Neuronal stem cell (in vitro differentiated cells): ENCODE measurements at regions not wholly inside any gene's neighbourhood (a gene's known extent, or its start where the extent isn't known, plus 50 kb on each side); places are given as distances from the start of the nearest gene placed in this dataset.

ENCODE experiments used
- DNase-seq: peaks from one replicate; pipeline ENCODE4 v3.0.0-alpha.2; 2013; ENCODE audit warnings: low spot score
- H2AFZ ChIP-seq: one replicate; pipeline ENCODE4 v1.6.1; 2013; ENCODE audit warnings: mild to moderate bottlenecking, low read length, inconsistent platforms
- H2AK5ac ChIP-seq: 2 replicates; pipeline ENCODE4 v1.6.1; 2013; ENCODE audit warnings: low read depth, mild to moderate bottlenecking, inconsistent platforms, low read length, moderate library complexity, mixed read lengths
- H2BK120ac ChIP-seq: 2 replicates; pipeline ENCODE4 v1.6.1; 2013; ENCODE audit warnings: low read depth, mild to moderate bottlenecking, inconsistent platforms, low read length, moderate library complexity, mixed read lengths
- H2BK12ac ChIP-seq: one replicate; pipeline ENCODE4 v1.6.1; 2013; ENCODE audit warnings: low read length, inconsistent platforms
- H2BK15ac ChIP-seq: 2 replicates; pipeline ENCODE4 v1.6.1; 2013; ENCODE audit warnings: mild to moderate bottlenecking, low read length, inconsistent platforms, mixed read lengths
- H2BK5ac ChIP-seq: one replicate; pipeline ENCODE4 v1.6.1; 2013; ENCODE audit warnings: inconsistent platforms, mild to moderate bottlenecking, low read length, moderate library complexity
- H3K14ac ChIP-seq: one replicate; pipeline ENCODE4 v1.6.1; 2013; ENCODE audit warnings: low read length, inconsistent platforms
- H3K18ac ChIP-seq: 2 replicates; pipeline ENCODE4 v1.6.1; 2013; ENCODE audit warnings: low read length, inconsistent platforms
- H3K23ac ChIP-seq: 2 replicates; pipeline ENCODE4 v1.6.1; 2013; ENCODE audit warnings: low read depth, mild to moderate bottlenecking, mixed read lengths, low read length, inconsistent platforms; ENCODE audit not compliant: poor library complexity
- H3K27ac ChIP-seq: replicated peaks from 3 replicates; pipeline ENCODE4 v1.5.1; 2013; ENCODE audit warnings: low read length, inconsistent platforms
- H3K27me3 ChIP-seq, 3 experiments: 2 replicates each; pipeline ENCODE4 v1.6.1; 2013; ENCODE audit warnings: low read length in 3 of 3, mild to moderate bottlenecking in 2 of 3, inconsistent platforms in 1 of 3, low read depth in 1 of 3, mixed read lengths in 1 of 3, moderate library complexity in 1 of 3; ENCODE audit not compliant: control insufficient read depth in 3 of 3, insufficient read depth in 3 of 3
- H3K36me3 ChIP-seq, 2 donors: replicated peaks in 1 of 2; 2 replicates each; pipeline ENCODE4 v1.6.1; 2013; ENCODE audit warnings: low read length in 2 of 2; ENCODE audit not compliant: control insufficient read depth in 2 of 2, insufficient read depth in 2 of 2
- H3K4ac ChIP-seq: 2 replicates; pipeline ENCODE4 v1.6.1; 2013; ENCODE audit warnings: inconsistent platforms, mild to moderate bottlenecking, low read length, moderate library complexity
- H3K4me1 ChIP-seq, 2 donors: 1 replicate in 1 of 2; 2 replicates in 1 of 2; pipeline ENCODE4 v1.6.1; 2013; ENCODE audit warnings: low read length in 2 of 2, low read depth in 1 of 2; ENCODE audit not compliant: control insufficient read depth in 2 of 2, insufficient read depth in 1 of 2
- H3K4me2 ChIP-seq: one replicate; pipeline ENCODE4 v1.6.1; 2013; ENCODE audit warnings: mild to moderate bottlenecking, low read length, inconsistent platforms; ENCODE audit not compliant: insufficient read depth, poor library complexity, severe bottlenecking
- H3K4me3 ChIP-seq, 2 donors: 2 replicates each; pipeline ENCODE4 v1.5.1; 2013; ENCODE audit warnings: low read length in 2 of 2, mild to moderate bottlenecking in 2 of 2, inconsistent platforms in 1 of 2, moderate library complexity in 1 of 2
- H3K79me1 ChIP-seq: one replicate; pipeline ENCODE4 v1.6.1; 2013; ENCODE audit warnings: low read depth, mild to moderate bottlenecking, inconsistent platforms, low read length, moderate library complexity
- H3K9ac ChIP-seq: one replicate; pipeline ENCODE4 v1.6.1; 2013; ENCODE audit warnings: mild to moderate bottlenecking, low read depth, low read length, inconsistent platforms; ENCODE audit not compliant: poor library complexity
- H3K9me3 ChIP-seq, 2 donors: replicated peaks in 1 of 2; 2 replicates each; pipeline versions ENCODE3 to v1.6.1; 2013; ENCODE audit warnings: low read length in 2 of 2, mild to moderate bottlenecking in 2 of 2, inconsistent platforms in 1 of 2, low read depth in 1 of 2, mixed read lengths in 1 of 2, moderate library complexity in 1 of 2; ENCODE audit not compliant: control insufficient read depth in 2 of 2, insufficient read depth in 1 of 2
- H4K8ac ChIP-seq: one replicate; pipeline ENCODE4 v1.6.1; 2013; ENCODE audit warnings: low read depth, mild to moderate bottlenecking, inconsistent platforms, low read length, moderate library complexity
- H4K91ac ChIP-seq: one replicate; pipeline ENCODE4 v1.6.1; 2013; ENCODE audit warnings: low read length, low read depth, mild to moderate bottlenecking, inconsistent platforms; ENCODE audit not compliant: poor library complexity
- WGBS, 2 donors: extraction: QIAGEN DNeasy Blood & Tissue Kit; methylation state at CpG; one replicate each; pipeline ENCODE4 v1.1.7; 2013; ENCODE audit warnings: missing lambda C conversion rate in 2 of 2, mixed read lengths in 1 of 2; ENCODE audit not compliant: insufficient read length in 2 of 2, insufficient replicate concordance in 1 of 2; ENCODE audit errors: extremely low coverage in 2 of 2; 5-methylcytosine and 5-hydroxymethylcytosine counted together

GRCh38 chr7:145331522-145331921 lies 495.7 kb upstream of the TPK1 start:
- H2BK5ac ChIP-seq, result no peak overlapping the region
- H3K9ac ChIP-seq, result no peak overlapping the region
- no peaks in the 10 kb centered on the region for H3K4me1 ChIP-seq
- H3K4ac ChIP-seq, result no peak overlapping the region
- no peak overlapping the region for H3K23ac ChIP-seq
- H3K18ac ChIP-seq, result no peak overlapping the region
- no peak overlapping the region for H4K8ac ChIP-seq
- no peaks in the 10 kb centered on the region for H3K79me1 ChIP-seq
- no peak overlapping the region for H2BK15ac ChIP-seq
- no CpG with 5 or more reads among the region's 7 CpGs for WGBS, 2 donors
- DNase-seq, result no peak
- no peak overlapping the region for H3K4me3 ChIP-seq
- H3K9me3 ChIP-seq, result no peaks in the 10 kb centered on the region
- H3K36me3 ChIP-seq, result no peaks in the 10 kb centered on the region
- H3K27ac ChIP-seq, result no peak overlapping the region
- no peak overlapping the region for H2BK120ac ChIP-seq
- H2BK12ac ChIP-seq, result no peak overlapping the region
- no peak overlapping the region for H4K91ac ChIP-seq
- H3K27me3 ChIP-seq, result no peaks in the 10 kb centered on the region
- no peak overlapping the region for H2AK5ac ChIP-seq
- no peak overlapping the region for H3K4me2 ChIP-seq
- no peak overlapping the region for H3K14ac ChIP-seq
- no peak overlapping the region for H2AFZ ChIP-seq

GRCh38 chr7:145331076-145331475 lies 495.2 kb upstream of the TPK1 start:
- Histone ChIP-seq H3K23ac (no peak overlapping the region), H2BK15ac (no peak overlapping the region), H3K4me1 (no peaks in the 10 kb centered on the region), H3K27me3 (no peaks in the 10 kb centered on the region), H3K4ac (no peak overlapping the region), H4K91ac (no peak overlapping the region), H3K27ac (no peak overlapping the region), H3K4me3 (no peak overlapping the region), H3K4me2 (no peak overlapping the region), H2AK5ac (no peak overlapping the region), H3K18ac (no peak overlapping the region), H3K36me3 (no peaks in the 10 kb centered on the region), H4K8ac (no peak overlapping the region), H2BK5ac (no peak overlapping the region), H3K79me1 (no peaks in the 10 kb centered on the region), H2BK12ac (no peak overlapping the region), H3K14ac (no peak overlapping the region), H2BK120ac (no peak overlapping the region), H2AFZ (no peak overlapping the region), H3K9ac (no peak overlapping the region), H3K9me3 (no peaks in the 10 kb centered on the region)
- no CpG with 5 or more reads among the region's 2 CpGs for WGBS, 2 donors
- DNase-seq, result no peak

- Histone ChIP-seq H3K4me1 (no peaks in the 10 kb centered on the region), H3K36me3 (no peaks in the 10 kb centered on the region), H4K8ac (no peak overlapping the region), H2AFZ (no peak overlapping the region), H2BK120ac (no peak overlapping the region), H3K9ac (no peak overlapping the region), H3K23ac (no peak overlapping the region), H3K4ac (no peak overlapping the region), H3K4me2 (no peak overlapping the region), H3K27ac (no peak overlapping the region), H2BK15ac (no peak overlapping the region), H4K91ac (no peak overlapping the region), H2BK5ac (no peak overlapping the region), H3K14ac (no peak overlapping the region), H2BK12ac (no peak overlapping the region), H2AK5ac (no peak overlapping the region), H3K4me3 (no peak overlapping the region), H3K18ac (no peak overlapping the region), H3K79me1 (no peaks in the 10 kb centered on the region), H3K9me3 (peaks cover 0 to 3% of the 10 kb centered on the region in 2 donors), H3K27me3 (no peaks in the 10 kb centered on the region)
- no CpG with 5 or more reads among the region's 1 CpG for WGBS, 2 donors
- DNase-seq, result no peak
Observed at GRCh38 chr7:145327646-145328045, 491.8 kb upstream of the TPK1 start.

- Histone ChIP-seq H3K27me3 (no peaks in the 10 kb centered on the region), H2BK12ac (no peak overlapping the region), H2BK120ac (no peak overlapping the region), H2AFZ (no peak overlapping the region), H3K4me1 (no peaks in the 10 kb centered on the region), H4K91ac (no peak overlapping the region), H2BK15ac (no peak overlapping the region), H3K4me3 (peak overlapping the region in 1 of 2 donors; percentile 66), H3K9me3 (peaks cover 0 to 3% of the 10 kb centered on the region in 2 donors), H3K9ac (peak overlapping the region; percentile 1), H3K4me2 (no peak overlapping the region), H3K27ac (no peak overlapping the region), H2BK5ac (no peak overlapping the region), H3K23ac (peak overlapping the region; percentile 29), H3K36me3 (no peaks in the 10 kb centered on the region), H4K8ac (no peak overlapping the region), H3K14ac (no peak overlapping the region), H3K79me1 (no peaks in the 10 kb centered on the region), H2AK5ac (no peak overlapping the region), H3K4ac (no peak overlapping the region), H3K18ac (no peak overlapping the region)
- no peak for DNase-seq
- WGBS, 2 donors, result no CpG with 5 or more reads among the region's 21 CpGs
Observed at GRCh38 chr7:145324081-145324480, 488.2 kb upstream of the TPK1 start.
